HepG2 (cell line): ENCODE measurements at regions not wholly inside any gene's neighbourhood (a gene's known extent, or its start where the extent isn't known, plus 50 kb on each side); places are given as distances from the start of the nearest gene placed in this dataset.

Experiments
- ATAC-seq: fragments of 200-7000 bp; cut with Tn5 transposase; 3 replicates; pipeline ENCODE4 v1.9.1; 2020; ENCODE audit warnings: mild to moderate bottlenecking, moderate library complexity
- BruUV-seq: library from RNA; stranded (reverse); fragments of 400-500 nt; replicated peaks from 2 replicates; lab custom pipeline; 2021; lab: Mats Ljungman, UMichigan
- CTCF ChIA-PET: fragments of 300-600 bp; formaldehyde crosslinking; extraction: SDS; loops from one replicate; lab custom pipeline; 2021; ENCODE audit warnings: low total read pairs, inconsistent platforms, low intra/inter-chr PET ratio; lab: Yijun Ruan, JAX
- POLR2A ChIA-PET: fragments of 350-600 bp; sonication (Branson Sonifier 250); formaldehyde crosslinking; loops from one replicate; lab custom pipeline; 2020; ENCODE audit warnings: antibody characterized with exemption, inconsistent platforms; lab: Yijun Ruan, JAX
- DNase-seq: peaks from one replicate; pipeline ENCODE4 v3.0.0-alpha.2; 2015; ENCODE audit warnings: low spot score
- FAIRE-seq: peaks from 3 replicates; lab custom pipeline; 2011; peaks lifted over from hg19 to GRCh38; lab: Jason Lieb, UNC
- H2AFZ ChIP-seq: one replicate; pipeline ENCODE4 v1.6.1; 2011; ENCODE audit warnings: low read length, inconsistent platforms
- H3K27ac ChIP-seq: fragments of 300-600 bp; 3 replicates; pipeline ENCODE4 v1.8.0; 2011; ENCODE audit warnings: mixed run types, mild to moderate bottlenecking, mixed read lengths, low read length, inconsistent platforms; ENCODE audit not compliant: insufficient read depth; ENCODE audit errors: extremely low read length
- H3K27me3 ChIP-seq, 2 experiments: fragments of 200-600 bp in 1 of 2; 2 replicates in 1 of 2; 3 replicates in 1 of 2; pipeline versions ENCODE4 v1.6.0 to v1.8.0; 2011; ENCODE audit warnings: low read length in 2 of 2, mild to moderate bottlenecking in 2 of 2, moderate library complexity in 2 of 2, inconsistent platforms in 1 of 2; ENCODE audit not compliant: insufficient read depth in 2 of 2, control insufficient read depth in 1 of 2
- H3K36me3 ChIP-seq, 2 experiments: fragments of 200-600 bp in 1 of 2; replicated peaks in 1 of 2; 2 replicates in 1 of 2; 3 replicates in 1 of 2; pipeline versions ENCODE4 v1.5.1 to v1.8.0; 2011; ENCODE audit warnings: low read length in 2 of 2, inconsistent platforms in 1 of 2; ENCODE audit not compliant: insufficient read depth in 2 of 2, control insufficient read depth in 1 of 2
- H3K4me1 ChIP-seq: 2 replicates; pipeline ENCODE4 v1.5.1; 2012; ENCODE audit warnings: low read length, inconsistent platforms; ENCODE audit not compliant: insufficient read depth
- H3K4me2 ChIP-seq: 2 replicates; pipeline ENCODE4 v1.6.0; 2011; ENCODE audit warnings: low read depth, low read length, inconsistent platforms
- H3K4me3 ChIP-seq, 3 experiments: fragments of 200-600 bp in 1 of 3; sonication (generic), shearing (Covaris generic) in 1 of 3; replicated peaks in 1 of 3; 2 replicates each; pipeline ENCODE4 v1.5.1; 2011 to 2016; ENCODE audit warnings: low read length in 3 of 3, inconsistent platforms in 2 of 3, low read depth in 2 of 3, mild to moderate bottlenecking in 2 of 3, control low read depth in 1 of 3, mixed read lengths in 1 of 3; ENCODE audit not compliant: insufficient read depth in 1 of 3
- H3K79me2 ChIP-seq: one replicate; pipeline ENCODE4 v1.6.1; 2011; ENCODE audit warnings: low read length, inconsistent platforms; ENCODE audit not compliant: insufficient read depth
- H3K9ac ChIP-seq: 2 replicates; pipeline ENCODE4 v1.6.0; 2011; ENCODE audit warnings: mild to moderate bottlenecking, low read depth, low read length, inconsistent platforms; ENCODE audit not compliant: insufficient read depth
- H3K9me3 ChIP-seq: 2 replicates; pipeline ENCODE4 v1.5.1; 2012; ENCODE audit warnings: mild to moderate bottlenecking, low read length
- H4K20me1 ChIP-seq: 2 replicates; pipeline ENCODE4 v1.6.0; 2011; ENCODE audit warnings: inconsistent platforms, mild to moderate bottlenecking, low read length, moderate library complexity; ENCODE audit not compliant: insufficient read depth
- HNRNPK ChIP-seq: fragments of 200-400 bp; formaldehyde crosslinking; IDR thresholded peaks from 2 replicates; pipeline ENCODE4 v1.6.1; 2018; ENCODE audit warnings: low read length, low read depth, moderate library complexity, mild to moderate bottlenecking; ENCODE audit not compliant: poor library complexity, severe bottlenecking
- KLF11 ChIP-seq: IDR thresholded peaks from 2 replicates; pipeline ENCODE4 v1.6.1; 2016; ENCODE audit warnings: missing compliant biosample characterization
- ZNF234 ChIP-seq: sonication (generic); formaldehyde crosslinking; conservative IDR thresholded peaks from 2 replicates; pipeline ENCODE4 v1.5.1; 2020; ENCODE audit warnings: mild to moderate bottlenecking, missing genetic modification reagents
- ZNF562 ChIP-seq: sonication (generic); formaldehyde crosslinking; IDR thresholded peaks from 2 replicates; pipeline ENCODE4 v1.8.0; 2022; ENCODE audit warnings: missing genetic modification reagents, borderline replicate concordance
- ZNF563 ChIP-seq: sonication (generic); formaldehyde crosslinking; IDR thresholded peaks from 2 replicates; pipeline ENCODE4 v1.8.0; 2022; ENCODE audit warnings: mild to moderate bottlenecking, moderate library complexity, missing genetic modification reagents
- ZNF615 ChIP-seq: sonication (generic); formaldehyde crosslinking; IDR thresholded peaks from 2 replicates; pipeline ENCODE4 v1.5.0; 2020; ENCODE audit warnings: mild to moderate bottlenecking, missing genetic modification reagents, borderline replicate concordance
- ZNF709 ChIP-seq: sonication (generic); formaldehyde crosslinking; IDR thresholded peaks from 2 replicates; pipeline ENCODE4 v1.5.0; 2020; ENCODE audit warnings: mild to moderate bottlenecking, missing genetic modification reagents
- ZNF883 ChIP-seq: sonication (generic); formaldehyde crosslinking; IDR thresholded peaks from 2 replicates; pipeline ENCODE4 v1.5.1; 2020; ENCODE audit warnings: mild to moderate bottlenecking, missing genetic modification reagents; ENCODE audit errors: not compliant biosample characterization
- WGBS: methylation state at CpG from one replicate; pipeline ENCODE4 v1.1.6; 2017; ENCODE audit warnings: low lambda C conversion rate; 5-methylcytosine and 5-hydroxymethylcytosine counted together
- in situ Hi-C: cut with HindIII; loops from 2 replicates; pipeline ENCODE4 v1.10.0; 2017; ENCODE audit warnings: low pct_unique_long_range_greater_than_20kb; ENCODE audit not compliant: extremely low pct_ligation_motif_present
- intact Hi-C: fragments of 100-400 bp; cut with micrococcal nuclease; formaldehyde crosslinking; loops from one replicate; pipeline ENCODE4 v1.10.0; 2022; ENCODE audit not compliant: unreplicated experiment
- TF ChIP-seq, protein P1 (sequence below): sonication (generic); formaldehyde crosslinking; IDR thresholded peaks from 2 replicates; pipeline ENCODE4 v1.4.0; 2020; ENCODE audit warnings: missing genetic modification reagents

DNA sequence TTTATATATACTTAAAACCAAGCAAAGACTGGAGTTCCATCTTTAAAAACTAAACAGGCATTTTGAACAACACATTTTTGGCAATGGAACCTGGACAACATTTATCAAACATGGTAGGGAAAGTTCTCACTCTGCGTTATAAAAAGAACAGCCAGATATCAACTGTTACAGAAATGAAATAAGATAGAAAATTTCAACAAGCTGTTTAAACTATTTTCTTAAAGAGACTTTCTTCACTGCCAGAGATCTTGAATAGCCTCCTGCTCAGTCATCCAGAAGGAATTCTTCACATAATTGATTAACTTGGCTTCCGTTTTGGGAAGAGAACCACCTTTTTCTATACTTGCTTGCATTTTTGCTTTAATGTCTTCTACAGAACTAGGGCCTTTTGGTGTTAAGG is 166.0 kb upstream of the PIK3C3 start:
- TF ChIP-seq HNRNPK: no peak
- TF ChIP-seq ZNF234 (CRISPR knock-in tag): no peak
- TF ChIP-seq, protein P1, sequence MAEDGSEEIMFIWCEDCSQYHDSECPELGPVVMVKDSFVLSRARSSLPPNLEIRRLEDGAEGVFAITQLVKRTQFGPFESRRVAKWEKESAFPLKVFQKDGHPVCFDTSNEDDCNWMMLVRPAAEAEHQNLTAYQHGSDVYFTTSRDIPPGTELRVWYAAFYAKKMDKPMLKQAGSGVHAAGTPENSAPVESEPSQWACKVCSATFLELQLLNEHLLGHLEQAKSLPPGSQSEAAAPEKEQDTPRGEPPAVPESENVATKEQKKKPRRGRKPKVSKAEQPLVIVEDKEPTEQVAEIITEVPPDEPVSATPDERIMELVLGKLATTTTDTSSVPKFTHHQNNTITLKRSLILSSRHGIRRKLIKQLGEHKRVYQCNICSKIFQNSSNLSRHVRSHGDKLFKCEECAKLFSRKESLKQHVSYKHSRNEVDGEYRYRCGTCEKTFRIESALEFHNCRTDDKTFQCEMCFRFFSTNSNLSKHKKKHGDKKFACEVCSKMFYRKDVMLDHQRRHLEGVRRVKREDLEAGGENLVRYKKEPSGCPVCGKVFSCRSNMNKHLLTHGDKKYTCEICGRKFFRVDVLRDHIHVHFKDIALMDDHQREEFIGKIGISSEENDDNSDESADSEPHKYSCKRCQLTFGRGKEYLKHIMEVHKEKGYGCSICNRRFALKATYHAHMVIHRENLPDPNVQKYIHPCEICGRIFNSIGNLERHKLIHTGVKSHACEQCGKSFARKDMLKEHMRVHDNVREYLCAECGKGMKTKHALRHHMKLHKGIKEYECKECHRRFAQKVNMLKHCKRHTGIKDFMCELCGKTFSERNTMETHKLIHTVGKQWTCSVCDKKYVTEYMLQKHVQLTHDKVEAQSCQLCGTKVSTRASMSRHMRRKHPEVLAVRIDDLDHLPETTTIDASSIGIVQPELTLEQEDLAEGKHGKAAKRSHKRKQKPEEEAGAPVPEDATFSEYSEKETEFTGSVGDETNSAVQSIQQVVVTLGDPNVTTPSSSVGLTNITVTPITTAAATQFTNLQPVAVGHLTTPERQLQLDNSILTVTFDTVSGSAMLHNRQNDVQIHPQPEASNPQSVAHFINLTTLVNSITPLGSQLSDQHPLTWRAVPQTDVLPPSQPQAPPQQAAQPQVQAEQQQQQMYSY (CRISPR knock-in tag): no peak
- no peak for TF ChIP-seq ZNF615
- no peak for TF ChIP-seq KLF11
- no peak for TF ChIP-seq ZNF883
- no peak for TF ChIP-seq ZNF562 (CRISPR knock-in tag)
- TF ChIP-seq ZNF563 (CRISPR knock-in tag): no peak
- no peak for TF ChIP-seq ZNF709 (CRISPR knock-in tag)
- DNase-seq (no peak), ATAC-seq (no peak), FAIRE-seq (no peak)
- Histone ChIP-seq H3K4me3 (no peak overlapping the region), H3K27me3 (no peaks in the 10 kb centered on the region; a peak in 1 of 5 replicates), H3K9me3 (no peaks in the 10 kb centered on the region), H3K4me2 (no peak overlapping the region), H3K4me1 (no peaks in the 10 kb centered on the region), H3K79me2 (no peaks in the 10 kb centered on the region), H2AFZ (no peak overlapping the region), H3K9ac (no peak overlapping the region), H4K20me1 (no peaks in the 10 kb centered on the region), H3K36me3 (no peaks in the 10 kb centered on the region), H3K27ac (no peak overlapping the region)
- CTCF ChIA-PET: no interaction called here
- in situ Hi-C loops (no loop called here), intact Hi-C loops (no loop called here)
- POLR2A ChIA-PET: no interaction called here
- no TSS peak for BruUV-seq
- WGBS: 20% methylated on average over 2 of the region's 2 CpGs
